ENCODE measurements at regions not wholly inside any gene's neighbourhood (a gene's known extent, or its start where the extent isn't known, plus 50 kb on each side); places are given as distances from the start of the nearest gene placed in this dataset.

GRCh38 chr16:62657116-62657515 is 620.9 kb upstream of the CDH8 start:
- Histone ChIP-seq H3K27ac (ENCODE audit: insufficient read length, low read depth, low read length) (no peak overlapping the region), H4K5ac (ENCODE audit: insufficient read length, low read depth, low read length) (no peak overlapping the region), H3K23me2 (ENCODE audit: insufficient read length, low read depth, low read length, poor library complexity, severe bottlenecking) (no peaks in the 10 kb centered on the region), H2AFZ (ENCODE audit: low read length) (no peak overlapping the region), H2AK5ac (ENCODE audit: insufficient read length, low read length) (no peak overlapping the region), H3K4ac (ENCODE audit: low read depth, low read length) (no peak overlapping the region), H4K20me1 (ENCODE audit: control insufficient read depth, insufficient read depth, insufficient read length) (no peaks in the 10 kb centered on the region), H3K18ac (ENCODE audit: insufficient read length, low read depth, low read length) (no peak overlapping the region), H3K23ac (ENCODE audit: insufficient read length, low read depth, low read length) (no peak overlapping the region), H2BK120ac (ENCODE audit: low read depth, low read length, poor library complexity, severe bottlenecking) (no peak overlapping the region), H4K91ac (ENCODE audit: insufficient read length, low read depth, low read length) (no peak overlapping the region), H2BK5ac (ENCODE audit: insufficient read length, low read length) (no peak overlapping the region), H2BK12ac (ENCODE audit: insufficient read length, low read depth, low read length) (no peak overlapping the region), H3K4me1 (ENCODE audit: insufficient read depth, low read length) (no peaks in the 10 kb centered on the region), H4K8ac (replicated peaks; ENCODE audit: insufficient read length, low read depth, low read length) (no peak overlapping the region), H3K14ac (ENCODE audit: insufficient read depth, low read length) (no peak overlapping the region), H3K79me1 (ENCODE audit: insufficient read depth, low read depth, low read length, poor library complexity, severe bottlenecking) (no peaks in the 10 kb centered on the region), H3K9ac (ENCODE audit: extremely low read depth, insufficient read length, low read length) (no peak overlapping the region), H2BK20ac (ENCODE audit: low read depth, low read length, poor library complexity, severe bottlenecking) (no peak overlapping the region), H3K9me3 (ENCODE audit: control insufficient read depth, low read depth, low read length) (no peaks in the 10 kb centered on the region), H3K79me2 (ENCODE audit: insufficient read depth, low read length) (no peaks in the 10 kb centered on the region), H2BK15ac (ENCODE audit: low read depth, low read length) (no peak overlapping the region), H3T11ph (ENCODE audit: low read length) (no peak overlapping the region), H3K56ac (ENCODE audit: insufficient read length, low read depth, low read length) (no peak overlapping the region), H3K27me3 (ENCODE audit: insufficient read depth, low read length) (no peaks in the 10 kb centered on the region), H3K4me2 (ENCODE audit: insufficient read depth, insufficient read length, low read length) (no peak overlapping the region)
- TF ChIP-seq CTCF (conservative IDR thresholded peaks at IDR 0.05): no peak
- no peaks in the 10 kb centered on the region for H3K27me3 Mint-ChIP-seq (ENCODE audit: low read depth)
- no peak overlapping the region for H3K27ac Mint-ChIP-seq
- H3K9me3 Mint-ChIP-seq: peaks cover 0 to 1% of the 10 kb centered on the region in 2 experiments; a peak in 1 of 5 replicates
- DNase-seq: no peak
- H3K4me3 Mint-ChIP-seq: no peak overlapping the region
- peaks cover 0 to 4% of the 10 kb centered on the region in 2 experiments; a peak in 1 of 4 replicates for H3K4me1 Mint-ChIP-seq
- H3K36me3 Mint-ChIP-seq (ENCODE audit: insufficient read depth in 1 of 3, low read depth in 3 of 3): 0 out of 7 replicates have a peak, but pooled peaks cover 0 to 4% (median 0%) of the 10 kb centered on the region in 3 experiments

Data from H9 (cell line).